CD4-positive, alpha-beta T cell treated with Interleukin-17A for 4 hours (primary cell): ENCODE measurements at regions not wholly inside any gene's neighbourhood (a gene's known extent, or its start where the extent isn't known, plus 50 kb on each side); places are given as distances from the start of the nearest gene placed in this dataset.
"Not testable (repeated sequence)": the region's sequence is repeated elsewhere in the genome, so short reads cannot be mapped to it uniquely, and the experiment has no call there.

ENCODE experiments used
- DNase-seq: peaks from one replicate; pipeline ENCODE4 v3.0.0-alpha.2; 2020; ENCODE audit warnings: mixed read lengths

DNA sequence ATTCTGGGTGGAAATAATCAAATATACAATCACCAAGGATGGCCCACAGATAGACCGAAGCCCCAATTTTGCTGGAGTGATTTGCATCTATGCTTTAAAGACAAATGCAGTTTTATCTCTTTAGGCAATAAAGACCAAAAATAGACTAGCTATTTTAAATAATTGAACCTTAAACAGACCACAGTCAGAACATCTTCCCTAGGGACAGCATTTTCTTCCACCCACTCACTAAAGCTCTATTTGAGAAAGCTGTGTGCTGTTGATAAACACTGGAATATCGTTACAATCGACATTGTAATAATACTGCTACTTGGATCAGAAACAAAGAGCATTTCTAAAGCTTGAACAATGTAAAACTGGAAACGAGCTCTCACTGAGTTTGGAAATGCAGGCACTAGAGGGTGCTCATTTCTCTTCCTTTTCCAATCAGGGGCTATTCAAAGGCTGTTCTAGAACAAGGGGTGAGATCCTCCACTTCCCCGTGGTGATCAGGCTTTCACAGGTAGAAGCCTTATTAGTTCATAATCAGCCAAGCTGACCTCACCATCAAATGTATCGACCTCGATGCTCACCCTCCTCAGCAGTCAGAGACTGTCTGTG is 209.3 kb upstream of the PRSS58 start:
- DNase-seq, result not testable (repeated sequence)

DNA sequence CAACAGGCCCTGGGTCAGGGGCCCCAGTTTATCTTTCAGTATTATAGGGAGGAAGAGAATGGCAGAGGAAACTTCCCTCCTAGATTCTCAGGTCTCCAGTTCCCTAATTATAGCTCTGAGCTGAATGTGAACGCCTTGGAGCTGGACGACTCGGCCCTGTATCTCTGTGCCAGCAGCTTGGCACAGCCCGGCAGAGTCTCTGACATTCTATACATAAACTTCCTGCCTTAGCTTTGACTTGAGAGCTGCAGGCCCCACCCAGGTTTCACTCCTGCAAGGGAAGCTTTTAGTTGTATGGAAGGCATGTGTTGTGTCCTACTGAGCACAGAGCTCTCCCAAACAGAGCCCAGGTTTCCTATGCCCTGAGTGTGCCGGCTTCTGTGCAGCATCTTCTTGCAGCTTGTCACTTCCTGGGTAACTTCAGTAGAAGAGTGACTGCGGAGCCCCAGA is 205.6 kb upstream of the PRSS58 start:
- peak; percentile 58 for DNase-seq

DNA sequence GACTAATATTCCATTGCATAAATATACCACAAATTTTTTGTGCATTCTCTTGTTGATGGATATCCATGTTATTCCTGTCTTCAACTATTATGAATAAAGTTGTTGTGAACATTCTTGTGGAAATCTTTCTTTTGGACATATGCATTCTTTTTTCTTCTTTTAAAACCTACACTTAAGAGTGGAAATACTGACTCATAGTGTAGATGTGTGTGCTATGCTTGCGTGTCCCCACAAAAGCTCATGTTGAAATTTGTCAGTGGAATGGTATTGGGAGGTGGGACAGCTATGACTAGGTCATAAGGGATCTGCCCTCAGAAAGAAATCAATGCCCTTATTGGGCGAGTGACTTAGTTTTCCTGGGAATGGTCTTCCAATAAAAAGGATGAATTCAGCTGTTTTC is 203.6 kb upstream of the PRSS58 start:
- DNase-seq, result no peak

DNA sequence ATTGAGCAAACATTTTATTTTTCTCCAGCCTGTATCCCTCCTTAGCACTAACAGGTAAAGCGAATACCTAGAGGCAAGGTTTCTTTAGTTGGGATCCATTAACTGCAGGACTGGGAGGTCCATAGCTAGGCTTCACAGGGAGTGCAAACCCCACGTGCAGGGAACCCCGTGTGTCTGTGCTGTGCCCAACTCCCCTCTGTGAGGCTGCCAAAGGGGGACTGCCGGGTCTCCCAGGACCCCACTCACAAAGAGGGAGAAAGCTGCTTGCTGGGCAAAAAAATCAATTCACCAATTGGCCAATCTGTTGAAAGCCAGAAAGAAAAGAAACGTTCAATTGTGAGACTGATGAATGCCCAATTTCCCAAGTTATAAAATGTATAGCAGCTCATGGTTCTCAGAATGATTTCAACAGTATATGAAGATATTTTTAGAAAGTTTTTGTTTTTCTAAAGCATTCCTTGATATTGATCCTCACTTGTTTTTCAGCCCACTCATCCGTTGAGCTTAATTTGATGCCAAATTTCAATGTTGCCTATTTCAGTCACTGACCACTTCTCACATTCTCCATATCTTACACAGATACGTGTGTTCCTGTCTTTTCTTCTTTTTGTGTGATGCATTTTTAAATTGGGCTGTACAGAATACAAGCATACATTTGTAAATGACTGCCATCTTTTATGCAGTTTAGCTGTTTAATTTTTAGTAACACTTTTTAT is 202.7 kb upstream of the PRSS58 start:
- DNase-seq, result no peak

DNA sequence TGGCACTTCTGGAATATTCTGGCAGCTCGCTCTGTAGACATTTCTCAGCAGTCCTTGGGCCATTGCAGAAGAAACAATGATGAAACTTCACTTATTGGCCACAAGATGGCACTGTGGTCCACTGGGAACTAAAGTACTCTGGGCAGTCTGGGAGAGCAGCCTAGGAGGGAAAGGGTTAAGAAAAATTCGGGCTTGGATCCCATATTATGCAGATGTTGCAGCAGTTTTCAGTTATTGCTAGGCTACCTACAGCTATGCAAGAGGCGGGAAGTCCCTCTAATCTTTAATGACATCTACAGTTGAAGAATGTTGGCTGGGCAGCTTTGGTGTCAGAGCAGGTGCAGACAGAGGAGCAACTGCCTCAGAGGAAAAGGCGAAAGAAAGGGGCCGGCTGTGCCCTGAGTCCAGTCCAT is 201.7 kb upstream of the PRSS58 start:
- peak; percentile 45 for DNase-seq

DNA sequence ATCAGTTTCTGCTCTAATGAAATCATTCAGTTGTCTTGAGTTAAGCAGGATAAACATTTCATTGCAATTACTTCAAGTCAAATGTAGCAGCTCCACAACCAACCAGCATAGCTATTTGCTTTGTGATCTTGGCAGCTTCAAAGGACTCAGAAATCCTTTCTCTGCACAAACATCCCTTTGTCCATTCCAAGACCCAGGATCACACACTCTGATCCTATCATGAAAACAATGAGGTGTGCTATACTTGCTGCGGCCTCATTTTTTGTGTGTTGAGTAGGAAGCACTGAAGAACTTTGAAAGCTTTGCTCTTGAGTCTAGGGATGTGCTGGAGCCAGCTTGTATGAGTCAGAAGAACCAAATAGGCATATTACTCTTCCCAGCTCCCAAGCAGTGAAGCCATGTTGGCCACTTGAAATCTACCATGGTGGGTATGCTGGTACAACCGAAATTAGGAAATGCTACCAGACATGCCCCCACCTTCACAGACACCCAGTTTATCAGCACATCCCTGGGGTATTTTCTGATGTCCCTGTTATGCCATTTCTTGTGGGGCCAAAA is 199.4 kb upstream of the PRSS58 start:
- no peak for DNase-seq

DNA sequence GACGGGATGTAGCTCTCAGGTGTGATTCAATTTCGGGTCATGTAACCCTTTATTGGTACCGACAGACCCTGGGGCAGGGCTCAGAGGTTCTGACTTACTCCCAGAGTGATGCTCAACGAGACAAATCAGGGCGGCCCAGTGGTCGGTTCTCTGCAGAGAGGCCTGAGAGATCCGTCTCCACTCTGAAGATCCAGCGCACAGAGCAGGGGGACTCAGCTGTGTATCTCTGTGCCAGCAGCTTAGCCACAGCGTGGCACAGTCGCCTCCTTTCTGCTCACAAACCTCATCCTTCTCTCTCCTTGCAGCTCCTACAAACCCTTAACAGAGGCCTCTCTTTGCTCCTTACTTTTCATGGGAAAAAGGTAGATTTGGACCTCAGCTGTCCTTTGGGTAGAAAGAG is 197.5 kb upstream of the PRSS58 start:
- peak; percentile 33 for DNase-seq

DNA sequence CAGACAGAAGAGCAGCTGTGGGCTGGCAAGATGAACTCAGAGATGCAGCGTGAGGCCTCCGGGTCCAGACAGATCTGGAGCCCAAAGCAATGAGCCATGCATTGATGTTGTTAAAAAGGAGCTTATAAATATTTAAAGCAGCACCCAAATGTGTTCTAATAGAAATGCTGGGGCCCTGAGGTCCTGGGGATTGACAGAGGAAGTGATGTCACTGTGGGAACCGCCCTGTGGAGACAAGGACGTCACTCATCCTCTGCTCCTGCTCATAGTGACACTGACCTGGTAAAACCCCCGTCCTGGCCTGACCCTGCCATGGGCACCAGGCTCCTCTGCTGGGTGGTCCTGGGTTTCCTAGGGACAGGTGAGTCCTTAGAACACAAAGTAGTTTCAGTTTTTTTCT is 197.0 kb upstream of the PRSS58 start:
- DNase-seq, result peak; percentile 43

DNA sequence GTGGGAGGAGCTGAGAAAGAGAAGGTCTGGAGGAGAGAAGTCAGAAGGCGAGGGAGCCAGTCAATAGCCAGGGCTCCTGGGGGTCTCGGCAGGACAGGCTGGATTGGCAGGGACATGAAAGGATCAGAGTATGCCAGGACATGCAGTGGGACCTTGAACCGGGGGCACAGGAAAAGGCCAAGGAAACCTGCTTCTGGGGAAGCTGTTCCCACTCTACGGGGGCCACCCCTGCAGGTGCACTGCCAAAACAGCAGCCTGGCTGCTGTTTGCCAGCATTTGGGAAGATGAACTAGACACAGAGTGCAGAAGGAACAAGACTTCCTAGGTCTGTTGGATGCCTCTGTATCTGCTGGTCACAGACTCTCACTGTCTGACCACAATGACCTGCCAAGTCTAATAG is 194.9 kb upstream of the PRSS58 start:
- DNase-seq, result no peak

DNA sequence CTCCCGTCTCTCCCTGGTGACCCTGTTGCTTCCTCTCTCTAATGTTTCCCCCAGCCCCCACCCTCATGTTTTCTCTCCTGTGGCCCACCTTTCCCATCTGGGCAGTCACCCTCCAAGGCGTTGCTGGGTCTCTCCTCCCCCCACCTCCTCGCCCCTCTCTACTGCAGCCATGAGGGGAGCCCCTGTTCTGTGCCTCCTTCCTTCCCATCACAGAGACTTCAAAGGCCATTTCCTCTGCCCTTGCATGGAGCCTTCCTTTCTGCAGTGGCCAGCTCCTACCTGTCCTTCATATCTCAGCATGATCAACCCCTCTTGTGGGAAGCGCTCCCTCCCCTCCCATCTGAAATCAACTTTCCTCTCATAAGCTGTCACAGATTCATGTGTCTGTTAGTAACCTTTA is 194.0 kb upstream of the PRSS58 start:
- no peak for DNase-seq

DNA sequence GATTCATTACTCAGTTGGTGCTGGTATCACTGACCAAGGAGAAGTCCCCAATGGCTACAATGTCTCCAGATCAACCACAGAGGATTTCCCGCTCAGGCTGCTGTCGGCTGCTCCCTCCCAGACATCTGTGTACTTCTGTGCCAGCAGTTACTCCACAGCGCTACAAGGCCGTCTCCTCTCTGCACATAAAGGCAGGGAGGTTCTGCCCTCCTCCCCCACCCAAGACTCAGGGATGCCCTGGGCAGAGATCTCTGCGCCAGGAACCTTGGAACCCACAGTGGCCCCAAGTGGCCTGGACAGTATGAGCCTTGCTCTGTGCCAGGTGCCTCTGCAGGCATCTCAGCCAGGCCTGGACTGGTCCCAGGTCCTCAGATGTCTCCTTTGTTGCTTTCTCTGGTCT is 193.4 kb upstream of the PRSS58 start:
- no peak for DNase-seq

DNA sequence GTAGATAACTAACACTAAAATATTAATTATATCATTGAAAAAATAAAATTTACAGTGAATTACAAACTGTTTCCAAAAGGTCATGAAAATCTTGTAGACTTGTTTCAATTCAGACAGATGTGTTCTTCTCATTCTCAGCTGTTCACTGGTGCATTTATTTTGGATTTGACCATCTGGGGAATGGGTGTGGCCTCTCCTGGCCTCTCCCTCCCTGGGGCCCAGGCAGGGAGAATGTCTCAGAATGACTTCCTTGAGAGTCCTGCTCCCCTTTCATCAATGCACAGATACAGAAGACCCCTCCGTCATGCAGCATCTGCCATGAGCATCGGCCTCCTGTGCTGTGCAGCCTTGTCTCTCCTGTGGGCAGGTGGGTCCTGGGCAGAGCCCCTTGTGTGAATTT is 192.8 kb upstream of the PRSS58 start:
- DNase-seq, result peak; percentile 19

DNA sequence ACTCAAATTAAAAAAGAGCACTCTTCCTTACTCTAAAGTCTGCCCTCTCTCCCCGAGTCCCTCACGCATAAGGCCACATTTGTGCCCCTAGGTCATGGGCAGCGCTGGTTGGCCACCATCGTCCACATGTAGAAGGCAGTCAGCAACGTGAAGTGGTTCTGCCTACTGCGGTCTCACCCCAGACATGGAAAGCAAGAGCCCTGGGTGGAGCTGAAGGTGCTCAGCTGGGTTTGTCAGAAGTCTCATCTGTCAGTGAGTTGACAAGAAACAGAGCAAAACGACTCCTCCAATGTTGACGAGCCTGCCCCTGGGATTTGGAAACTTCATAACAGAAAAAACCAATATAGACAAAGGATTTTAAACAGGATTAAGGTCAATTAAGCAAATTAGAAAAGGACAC is 192.3 kb upstream of the PRSS58 start:
- DNase-seq, result peak; percentile 16

DNA sequence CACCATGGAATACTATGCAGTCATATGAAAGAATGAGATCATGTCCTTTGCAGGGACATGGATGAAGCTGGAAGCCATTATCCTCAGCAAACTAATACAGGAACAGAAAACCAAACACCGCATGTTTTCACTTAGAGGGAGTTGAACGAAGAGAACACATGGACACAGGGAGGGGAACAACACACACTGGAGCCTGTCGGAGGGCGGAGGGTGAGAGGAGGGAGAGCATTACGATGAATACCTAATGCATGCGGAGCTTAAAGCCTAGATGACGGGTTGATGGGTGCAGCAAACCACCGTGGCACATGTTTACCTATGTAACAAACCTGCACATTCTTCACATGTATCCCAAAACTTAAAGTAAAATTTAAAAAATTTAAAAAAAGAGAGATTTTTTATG is 191.0 kb upstream of the PRSS58 start:
- DNase-seq, result not testable (repeated sequence)

DNA sequence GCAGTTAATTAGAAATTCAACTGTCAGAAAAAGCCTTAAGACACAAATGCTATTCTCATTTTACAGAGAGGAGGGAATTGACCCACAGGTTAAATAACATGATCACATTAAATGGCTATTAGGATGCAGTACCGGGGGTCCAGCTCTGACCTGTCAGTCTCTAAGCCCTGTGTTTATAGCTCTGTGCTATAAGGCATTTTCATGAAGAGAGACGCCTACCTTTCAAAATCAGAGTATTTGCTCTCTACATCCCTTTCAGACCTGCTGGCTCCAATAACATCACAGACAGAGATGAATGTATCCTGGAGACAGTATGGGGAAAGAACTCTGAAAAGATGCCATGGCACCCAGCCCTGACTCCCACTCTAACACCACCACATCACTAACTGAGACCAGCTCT is 189.9 kb upstream of the PRSS58 start:
- no peak for DNase-seq

DNA sequence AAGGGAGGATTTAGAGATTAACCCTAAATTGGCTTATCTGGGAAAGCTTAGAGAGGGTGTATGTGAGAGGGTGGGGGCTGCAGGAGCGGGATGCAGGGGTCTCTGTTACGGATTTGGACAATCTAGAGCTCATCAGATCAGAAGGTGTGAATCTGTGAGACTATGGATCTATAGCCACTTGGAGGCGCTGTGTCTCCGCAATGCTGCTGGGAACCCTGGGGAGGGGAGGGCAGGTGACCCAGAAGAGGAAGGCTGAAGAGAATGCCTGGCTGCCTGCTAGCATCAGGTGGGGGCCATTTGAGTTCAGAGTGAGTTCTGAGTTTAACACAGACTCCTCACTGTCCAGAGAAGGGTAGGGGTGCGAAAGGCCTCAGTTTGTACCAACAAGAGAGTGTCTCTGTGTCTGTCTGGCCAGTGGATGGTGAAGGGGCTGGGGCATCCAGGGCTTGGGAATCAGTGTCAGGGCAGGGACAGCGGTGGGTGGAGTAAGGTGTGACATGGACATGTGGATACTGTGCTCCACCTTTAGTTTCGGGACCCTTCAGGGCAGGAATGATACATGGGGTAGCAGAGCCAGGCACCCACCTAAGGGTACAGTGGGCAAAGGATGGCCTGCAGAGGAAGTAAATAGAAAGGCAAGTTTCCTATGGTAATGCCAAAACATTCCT is 187.3 kb upstream of the PRSS58 start:
- peak; percentile 60 for DNase-seq

DNA sequence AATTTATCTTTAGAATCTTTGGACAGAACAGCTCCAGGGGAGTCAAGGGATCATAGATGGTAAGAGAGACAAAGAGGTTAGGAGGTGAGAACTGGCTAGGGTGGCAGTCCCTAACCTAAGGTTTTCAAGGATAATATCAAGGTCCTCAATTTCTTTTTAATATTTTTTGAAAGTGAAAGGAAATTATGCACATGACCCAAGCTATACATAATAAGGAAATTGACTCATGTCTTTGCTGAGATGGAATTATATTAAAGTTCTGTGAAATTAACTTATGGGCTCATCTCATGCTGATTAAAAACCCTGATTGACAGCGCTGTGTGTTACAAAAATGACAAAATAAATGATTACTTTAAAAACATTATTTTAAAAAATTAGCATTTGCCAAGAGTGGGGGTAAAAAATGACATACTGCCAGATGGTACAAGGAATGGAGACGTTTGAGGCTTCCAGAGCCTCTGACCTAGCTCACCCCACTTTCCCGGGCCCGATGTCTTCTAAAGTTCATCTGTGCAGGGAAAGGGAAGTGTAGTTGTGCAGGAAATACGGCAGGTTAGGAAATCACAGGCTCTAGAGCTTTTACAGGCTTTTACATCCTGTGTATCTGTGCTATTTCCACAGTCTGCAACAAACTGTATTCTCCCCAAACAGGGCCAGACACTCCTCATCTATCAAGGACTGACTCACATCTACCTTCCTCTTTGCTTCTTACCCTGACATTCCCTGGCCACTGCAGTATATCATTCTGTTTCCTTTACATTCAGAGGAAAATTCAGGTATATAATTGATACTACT is 185.6 kb upstream of the PRSS58 start:
- no peak for DNase-seq

DNA sequence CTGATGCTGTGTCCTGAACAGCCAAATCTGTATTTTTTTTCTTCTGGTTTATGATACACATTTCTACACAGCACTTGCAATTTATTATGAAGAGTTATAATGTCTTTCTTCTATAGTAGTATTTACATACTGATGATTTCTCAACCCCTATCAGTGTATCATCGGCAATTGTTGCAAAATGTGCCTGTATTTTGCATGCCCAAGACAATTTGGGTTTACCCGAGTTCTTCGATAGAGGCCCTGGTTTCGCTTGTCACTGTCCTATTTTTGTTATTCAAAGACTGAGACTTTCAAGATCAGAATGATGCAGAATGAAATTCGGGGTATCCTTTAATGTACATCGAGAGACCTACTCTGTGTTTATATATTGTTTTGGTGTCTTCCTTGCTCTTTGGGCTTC is 184.5 kb upstream of the PRSS58 start:
- no peak for DNase-seq

DNA sequence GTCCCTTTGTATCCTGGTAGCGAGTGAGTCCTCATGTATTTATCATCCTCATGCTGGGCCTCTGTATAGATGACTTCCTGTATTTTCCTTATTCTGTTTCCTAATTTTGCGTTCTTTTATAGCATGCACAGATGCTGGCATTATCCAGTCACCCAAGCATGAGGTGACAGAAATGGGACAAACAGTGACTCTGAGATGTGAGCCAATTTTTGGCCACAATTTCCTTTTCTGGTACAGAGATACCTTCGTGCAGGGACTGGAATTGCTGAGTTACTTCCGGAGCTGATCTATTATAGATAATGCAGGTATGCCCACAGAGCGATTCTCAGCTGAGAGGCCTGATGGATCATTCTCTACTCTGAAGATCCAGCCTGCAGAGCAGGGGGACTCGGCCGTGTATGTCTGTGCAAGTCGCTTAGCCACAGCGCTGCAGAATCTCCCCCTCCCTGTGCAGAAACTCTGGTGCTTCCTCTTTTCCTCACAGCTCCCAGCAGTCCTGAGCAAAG is 183.1 kb upstream of the PRSS58 start:
- peak; percentile 27 for DNase-seq

DNA sequence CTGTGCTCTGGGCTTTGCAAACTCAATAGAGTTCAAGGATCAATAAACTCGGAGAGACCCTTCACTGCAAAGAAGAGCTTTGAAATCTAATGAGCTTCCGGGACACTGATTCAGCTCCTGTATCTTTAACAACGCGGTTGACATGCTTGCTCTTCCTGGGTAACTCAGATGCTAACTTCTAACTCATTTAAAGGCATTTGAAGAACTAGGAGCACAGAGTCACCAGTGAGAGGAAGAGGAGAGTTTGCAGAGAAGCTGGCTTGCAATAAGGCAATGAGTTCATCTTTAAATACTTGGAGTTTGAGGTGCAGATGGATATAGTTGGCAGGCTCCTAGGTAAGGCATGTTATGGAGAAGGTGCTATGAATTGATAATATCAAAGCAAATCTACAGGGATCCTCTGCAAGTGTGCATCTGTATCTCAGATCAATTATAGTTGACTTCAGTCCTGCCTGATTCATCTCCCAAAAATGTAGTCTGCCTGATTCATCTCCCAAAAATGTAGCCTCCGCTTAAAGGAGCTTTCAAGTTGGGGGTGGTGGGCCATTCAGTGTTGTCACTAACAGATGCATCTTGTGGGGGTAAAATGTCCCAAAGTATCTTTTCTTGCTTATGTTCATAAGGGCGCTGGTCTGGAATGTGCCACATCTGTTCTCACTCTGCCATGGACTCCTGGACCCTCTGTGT is 182.5 kb upstream of the PRSS58 start:
- no peak for DNase-seq

DNA sequence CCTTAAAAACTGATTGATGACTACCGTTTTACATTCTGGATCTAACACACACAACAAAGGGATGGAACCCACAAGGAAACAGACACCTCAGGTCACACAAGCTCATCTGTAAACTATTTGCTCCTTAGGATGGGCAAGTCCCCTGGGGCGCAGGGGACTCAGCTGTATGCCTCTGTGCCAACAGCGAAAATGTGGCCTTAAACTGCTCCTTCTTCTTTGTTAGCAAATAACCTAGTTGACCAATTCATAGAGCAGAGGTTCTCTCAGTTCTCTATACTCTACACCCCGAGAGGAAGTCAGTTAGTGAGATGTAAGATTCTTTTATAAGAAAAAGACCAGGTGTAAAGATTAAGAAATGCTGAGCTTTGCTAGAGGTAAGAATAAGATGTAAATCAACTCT is 181.9 kb upstream of the PRSS58 start:
- no peak for DNase-seq

DNA sequence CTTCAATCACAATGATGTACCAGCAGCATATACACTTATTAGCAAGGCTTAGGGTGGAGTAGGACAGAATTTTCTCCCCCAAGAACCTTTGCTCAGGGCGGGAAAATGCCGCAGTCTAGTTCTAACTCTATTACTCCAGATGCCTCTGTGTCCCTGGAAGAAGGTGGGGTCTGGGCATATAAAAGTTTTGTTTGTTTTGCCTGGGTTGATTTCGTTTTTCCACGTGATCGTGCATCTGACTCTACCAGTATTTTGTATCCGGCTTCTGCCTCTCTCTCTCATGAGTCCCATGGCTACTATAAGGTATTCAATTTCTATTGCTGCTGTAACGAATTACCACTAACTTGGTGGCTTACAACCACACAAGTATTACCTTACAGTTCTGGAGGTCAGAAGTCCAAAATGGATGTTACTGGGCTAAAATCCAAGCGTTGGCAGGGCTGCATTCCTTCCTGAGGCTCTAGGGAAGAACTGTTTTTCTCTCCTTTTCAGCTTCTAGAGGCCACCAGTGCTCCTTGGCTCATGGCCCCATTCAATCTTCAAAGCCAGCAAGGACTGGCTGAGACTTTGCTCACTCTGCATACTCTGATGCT is 181.2 kb upstream of the PRSS58 start:
- DNase-seq, result no peak
